ENCODE measurements at regions not wholly inside any gene's neighbourhood (a gene's known extent, or its start where the extent isn't known, plus 50 kb on each side); places are given as distances from the start of the nearest gene placed in this dataset.

- no peak for TF ChIP-seq EP300 (conservative IDR thresholded peaks at IDR 0.05; ENCODE audit: poor library complexity, severe bottlenecking)
- TF ChIP-seq EZH2 (IDR thresholded peaks at IDR 0.05; ENCODE audit: borderline replicate concordance, insufficient read depth, low read length, poor library complexity, severe bottlenecking), result no peak
- TF ChIP-seq, protein P1, sequence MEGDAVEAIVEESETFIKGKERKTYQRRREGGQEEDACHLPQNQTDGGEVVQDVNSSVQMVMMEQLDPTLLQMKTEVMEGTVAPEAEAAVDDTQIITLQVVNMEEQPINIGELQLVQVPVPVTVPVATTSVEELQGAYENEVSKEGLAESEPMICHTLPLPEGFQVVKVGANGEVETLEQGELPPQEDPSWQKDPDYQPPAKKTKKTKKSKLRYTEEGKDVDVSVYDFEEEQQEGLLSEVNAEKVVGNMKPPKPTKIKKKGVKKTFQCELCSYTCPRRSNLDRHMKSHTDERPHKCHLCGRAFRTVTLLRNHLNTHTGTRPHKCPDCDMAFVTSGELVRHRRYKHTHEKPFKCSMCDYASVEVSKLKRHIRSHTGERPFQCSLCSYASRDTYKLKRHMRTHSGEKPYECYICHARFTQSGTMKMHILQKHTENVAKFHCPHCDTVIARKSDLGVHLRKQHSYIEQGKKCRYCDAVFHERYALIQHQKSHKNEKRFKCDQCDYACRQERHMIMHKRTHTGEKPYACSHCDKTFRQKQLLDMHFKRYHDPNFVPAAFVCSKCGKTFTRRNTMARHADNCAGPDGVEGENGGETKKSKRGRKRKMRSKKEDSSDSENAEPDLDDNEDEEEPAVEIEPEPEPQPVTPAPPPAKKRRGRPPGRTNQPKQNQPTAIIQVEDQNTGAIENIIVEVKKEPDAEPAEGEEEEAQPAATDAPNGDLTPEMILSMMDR (IDR thresholded peaks at IDR 0.05; ENCODE audit: poor library complexity, severe bottlenecking), result no peak
- no peak for TF ChIP-seq POLR2AphosphoS5 (IDR thresholded peaks at IDR 0.05)
Measured at GRCh38 chr4:186009976-186010375, 59.0 kb upstream of the TLR3 start.
